ENCODE measurements at regions not wholly inside any gene's neighbourhood (a gene's known extent, or its start where the extent isn't known, plus 50 kb on each side); places are given as distances from the start of the nearest gene placed in this dataset.

- no peak overlapping the region for H3K27ac Mint-ChIP-seq
- peaks cover 0 to 14% (median 1%) of the 10 kb centered on the region in 9 donors for H3K9me3 Mint-ChIP-seq
- POLR2A ChIA-PET = no interaction called here
- ATAC-seq (no peak), DNase-seq (no peak)
- H3K27me3 Mint-ChIP-seq = no peaks in the 10 kb centered on the region
- no peaks in the 10 kb centered on the region for H3K36me3 Mint-ChIP-seq
- no peak overlapping the region for H3K4me3 Mint-ChIP-seq
- H3K4me1 Mint-ChIP-seq = no peaks in the 10 kb centered on the region
Observed at GRCh38 chr3:104646196-104646595, 720.5 kb upstream of the ALCAM start.

DNA sequence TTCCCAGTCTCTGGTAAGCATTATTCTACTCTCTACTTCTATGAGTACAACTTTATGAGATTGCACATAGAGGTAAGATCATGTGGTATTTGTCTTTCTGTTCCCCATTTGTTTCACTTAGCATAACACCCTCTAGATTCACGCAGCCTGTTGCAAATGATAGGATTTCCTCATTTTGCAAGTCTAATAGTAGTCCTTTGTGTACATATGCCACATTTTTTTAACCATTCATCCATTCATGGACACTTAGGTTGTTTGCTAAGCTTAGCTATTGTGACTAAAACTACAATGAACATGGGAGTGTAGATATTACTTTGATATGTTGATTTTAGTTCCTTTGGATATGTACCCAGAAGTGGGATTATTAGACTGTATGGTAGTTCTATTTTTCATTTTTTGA, 717.9 kb upstream of the ALCAM start:
- Mint-ChIP-seq H3K27ac (no peak overlapping the region), H3K27me3 (no peaks in the 10 kb centered on the region), H3K36me3 (no peaks in the 10 kb centered on the region), H3K4me1 (no peaks in the 10 kb centered on the region), H3K4me3 (no peak overlapping the region), H3K9me3 (peaks cover 0 to 40% (median 5%) of the 10 kb centered on the region in 9 donors)
- DNase-seq (no peak), ATAC-seq (no peak)
- POLR2A ChIA-PET = no interaction called here

- Mint-ChIP-seq H3K27me3 (peaks cover 0 to 1% (median 0%) of the 10 kb centered on the region in 5 donors), H3K27ac (no peak overlapping the region), H3K9me3 (peaks cover 0 to 6% (median 0%) of the 10 kb centered on the region in 9 donors), H3K4me3 (no peak overlapping the region), H3K4me1 (no peaks in the 10 kb centered on the region), H3K36me3 (no peaks in the 10 kb centered on the region)
- DNase-seq (no peak), ATAC-seq (no peak)
- POLR2A ChIA-PET = no interaction called here
Observed at GRCh38 chr3:104669083-104669482, 697.6 kb upstream of the ALCAM start.

GRCh38 chr3:104672331-104672730, 694.4 kb upstream of the ALCAM start:
- Mint-ChIP-seq H3K4me1 (no peaks in the 10 kb centered on the region), H3K27me3 (peaks cover 0 to 1% (median 0%) of the 10 kb centered on the region in 5 donors), H3K27ac (no peak overlapping the region), H3K4me3 (no peak overlapping the region), H3K9me3 (no peaks in the 10 kb centered on the region), H3K36me3 (no peaks in the 10 kb centered on the region)
- DNase-seq (no peak), ATAC-seq (no peak)
- POLR2A ChIA-PET = no interaction called here

- DNase-seq (no peak), ATAC-seq (no peak)
- POLR2A ChIA-PET = no interaction called here
- Mint-ChIP-seq H3K4me3 (no peak overlapping the region), H3K27ac (no peak overlapping the region), H3K27me3 (peaks cover 0 to 6% (median 0%) of the 10 kb centered on the region in 5 donors), H3K4me1 (no peaks in the 10 kb centered on the region), H3K36me3 (peaks cover 0 to 2% (median 0%) of the 10 kb centered on the region in 3 donors), H3K9me3 (peaks cover 0 to 4% (median 0%) of the 10 kb centered on the region in 9 donors)
Observed at GRCh38 chr3:104673981-104674380, 692.7 kb upstream of the ALCAM start.

- H3K36me3 Mint-ChIP-seq = peaks cover 0 to 2% (median 0%) of the 10 kb centered on the region in 3 donors
- DNase-seq (no peak), ATAC-seq (no peak)
- POLR2A ChIA-PET = no interaction called here
- peaks cover 0 to 6% (median 0%) of the 10 kb centered on the region in 5 donors for H3K27me3 Mint-ChIP-seq
- H3K27ac Mint-ChIP-seq = no peak overlapping the region
- H3K9me3 Mint-ChIP-seq = peaks cover 0 to 8% (median 0%) of the 10 kb centered on the region in 9 donors
- H3K4me1 Mint-ChIP-seq = no peaks in the 10 kb centered on the region
- no peak overlapping the region for H3K4me3 Mint-ChIP-seq
Observed at GRCh38 chr3:104676241-104676640, 690.5 kb upstream of the ALCAM start.

- peaks cover 0 to 6% (median 0%) of the 10 kb centered on the region in 5 donors for H3K27me3 Mint-ChIP-seq
- peaks cover 0 to 2% (median 0%) of the 10 kb centered on the region in 3 donors for H3K36me3 Mint-ChIP-seq
- no peak overlapping the region for H3K4me3 Mint-ChIP-seq
- no peaks in the 10 kb centered on the region for H3K4me1 Mint-ChIP-seq
- H3K9me3 Mint-ChIP-seq = peaks cover 0 to 8% (median 2%) of the 10 kb centered on the region in 9 donors
- POLR2A ChIA-PET = no interaction called here
- no peak for ATAC-seq
- no peak overlapping the region for H3K27ac Mint-ChIP-seq
- DNase-seq = no peak
Observed at GRCh38 chr3:104677932-104678331, 688.8 kb upstream of the ALCAM start.

DNA sequence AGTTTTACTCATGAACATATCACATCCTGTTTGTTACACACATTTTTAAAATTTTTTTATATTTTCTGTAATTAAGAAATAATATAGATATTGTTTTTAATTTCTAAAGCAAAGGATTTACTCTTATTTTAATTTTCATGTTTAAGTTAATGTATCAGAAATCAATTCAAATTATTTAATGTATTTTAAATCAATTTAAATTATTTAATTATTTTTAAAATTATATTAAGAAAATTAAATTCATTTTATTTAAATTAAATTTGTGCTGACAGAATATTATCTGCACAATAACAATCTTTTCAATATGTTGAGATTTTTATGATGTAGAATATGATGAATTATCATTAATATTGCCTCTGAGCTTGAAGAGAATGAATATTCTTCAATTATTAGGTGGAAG, 681.2 kb upstream of the ALCAM start:
- POLR2A ChIA-PET = no interaction called here
- H3K36me3 Mint-ChIP-seq = no peaks in the 10 kb centered on the region
- H3K27ac Mint-ChIP-seq = no peak overlapping the region
- no peak for ATAC-seq
- H3K4me1 Mint-ChIP-seq = no peaks in the 10 kb centered on the region
- no peak overlapping the region for H3K4me3 Mint-ChIP-seq
- peaks cover 0 to 13% (median 10%) of the 10 kb centered on the region in 9 donors for H3K9me3 Mint-ChIP-seq
- H3K27me3 Mint-ChIP-seq = no peaks in the 10 kb centered on the region
- no peak for DNase-seq

DNA sequence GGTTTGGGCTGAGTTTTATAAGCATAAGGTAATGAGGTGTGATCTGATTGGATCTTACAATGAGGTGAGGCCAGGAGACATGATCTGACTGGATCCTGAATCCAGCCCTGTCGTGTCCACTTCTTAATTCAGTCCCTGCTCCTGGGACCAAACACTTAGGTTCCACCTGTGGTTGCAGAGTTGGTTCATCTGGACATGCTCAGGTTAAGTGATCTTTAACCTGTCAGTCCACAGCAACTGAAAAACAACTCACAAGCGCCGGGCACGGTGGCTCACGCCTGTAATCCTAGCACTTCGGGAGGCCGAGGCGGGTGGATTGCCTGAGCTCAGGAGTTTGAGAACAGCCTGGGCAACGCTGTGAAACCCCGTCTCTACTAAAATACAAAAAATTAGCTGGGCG, 679.3 kb upstream of the ALCAM start:
- Mint-ChIP-seq H3K9me3 (peaks cover 0 to 15% (median 8%) of the 10 kb centered on the region in 9 donors), H3K4me1 (no peaks in the 10 kb centered on the region), H3K27ac (no peak overlapping the region), H3K36me3 (no peaks in the 10 kb centered on the region), H3K27me3 (no peaks in the 10 kb centered on the region), H3K4me3 (no peak overlapping the region)
- POLR2A ChIA-PET = no interaction called here
- ATAC-seq (no peak), DNase-seq (no peak)

DNA sequence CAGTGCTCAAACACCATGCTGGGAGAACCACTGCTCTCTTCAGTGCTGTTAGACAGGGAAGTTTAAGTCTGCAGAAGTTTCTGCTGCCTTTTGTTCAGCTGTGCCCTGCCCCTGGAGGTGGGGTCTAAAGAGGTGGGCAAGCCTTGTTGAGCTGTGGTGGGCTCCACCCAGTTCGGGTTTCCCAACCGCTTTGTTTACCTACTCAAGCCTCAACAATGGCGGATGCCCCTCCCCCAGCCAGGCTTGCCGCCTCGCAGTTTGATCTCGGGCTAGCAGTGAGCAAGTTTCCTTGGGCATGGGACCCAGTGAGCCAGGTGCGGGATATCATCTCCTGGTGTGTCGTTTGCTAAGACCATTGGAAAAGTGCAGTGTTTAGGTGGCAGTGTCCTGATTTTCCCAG, 670.2 kb upstream of the ALCAM start:
- no peak for ATAC-seq
- POLR2A ChIA-PET = no interaction called here
- Mint-ChIP-seq H3K9me3 (peaks cover 0 to 22% (median 5%) of the 10 kb centered on the region in 9 donors), H3K4me3 (no peak overlapping the region), H3K4me1 (no peaks in the 10 kb centered on the region), H3K27me3 (peaks cover 0 to 5% (median 1%) of the 10 kb centered on the region in 5 donors), H3K27ac (no peak overlapping the region), H3K36me3 (no peaks in the 10 kb centered on the region)
- no peak for DNase-seq

DNA sequence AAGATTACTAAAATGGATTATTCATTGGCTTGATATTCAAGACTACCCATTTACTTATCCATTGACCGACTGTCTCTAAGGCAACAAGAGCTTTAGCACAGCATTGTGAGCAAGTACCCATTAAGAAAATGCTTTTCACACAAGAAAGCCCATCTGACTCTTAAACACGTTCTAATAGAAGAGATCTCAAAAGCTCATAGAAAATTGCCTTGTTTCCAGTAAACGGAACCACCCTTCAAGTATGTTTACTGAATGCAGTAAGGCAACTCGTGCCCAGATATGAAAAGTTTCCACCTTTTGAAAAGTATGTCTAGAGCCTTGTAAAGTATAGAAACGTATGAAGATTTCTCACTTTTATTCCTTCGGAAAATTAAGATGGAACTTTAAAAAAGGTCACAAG, 655.3 kb upstream of the ALCAM start:
- H3K27me3 Mint-ChIP-seq = no peaks in the 10 kb centered on the region
- H3K4me3 Mint-ChIP-seq = no peak overlapping the region
- H3K27ac Mint-ChIP-seq = no peak overlapping the region
- H3K4me1 Mint-ChIP-seq = no peaks in the 10 kb centered on the region
- no peaks in the 10 kb centered on the region for H3K36me3 Mint-ChIP-seq
- ATAC-seq (no peak), DNase-seq (no peak)
- POLR2A ChIA-PET = no interaction called here
- no peaks in the 10 kb centered on the region for H3K9me3 Mint-ChIP-seq

DNA sequence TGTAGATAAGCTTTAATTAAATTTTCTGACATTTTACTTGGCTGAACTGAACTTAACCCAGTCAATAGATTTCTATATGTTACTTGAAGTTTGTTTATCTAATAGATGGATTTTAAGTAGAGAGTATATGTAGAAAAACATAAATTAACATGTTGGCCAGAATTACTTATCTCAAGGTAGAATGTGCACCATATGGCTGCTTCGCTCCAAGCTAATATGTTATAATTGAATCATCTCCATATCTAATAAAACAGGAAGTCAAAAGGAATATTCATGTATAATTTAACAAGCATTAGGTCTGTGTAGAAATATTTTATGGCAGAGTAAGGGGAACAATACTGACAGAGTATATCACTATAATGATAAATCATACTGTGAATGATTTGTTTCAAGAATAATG, 650.7 kb upstream of the ALCAM start:
- no peak for DNase-seq
- Mint-ChIP-seq H3K9me3 (no peaks in the 10 kb centered on the region), H3K36me3 (no peaks in the 10 kb centered on the region), H3K27ac (no peak overlapping the region), H3K4me1 (peaks cover 0 to 2% (median 0%) of the 10 kb centered on the region in 4 donors), H3K27me3 (no peaks in the 10 kb centered on the region), H3K4me3 (no peak overlapping the region)
- POLR2A ChIA-PET = no interaction called here
- ATAC-seq = no peak

- Mint-ChIP-seq H3K4me3 (no peak overlapping the region), H3K9me3 (peaks cover 0 to 2% (median 0%) of the 10 kb centered on the region in 9 donors), H3K27me3 (peaks cover 0 to 3% (median 0%) of the 10 kb centered on the region in 5 donors), H3K36me3 (no peaks in the 10 kb centered on the region), H3K27ac (no peak overlapping the region), H3K4me1 (peaks cover 0 to 2% (median 0%) of the 10 kb centered on the region in 4 donors)
- ATAC-seq (no peak), DNase-seq (no peak)
- POLR2A ChIA-PET = no interaction called here
Observed at GRCh38 chr3:104717828-104718196, 648.9 kb upstream of the ALCAM start.

- Mint-ChIP-seq H3K9me3 (peaks cover 0 to 2% (median 0%) of the 10 kb centered on the region in 9 donors), H3K27me3 (peaks cover 0 to 3% (median 0%) of the 10 kb centered on the region in 5 donors), H3K4me3 (no peak overlapping the region), H3K4me1 (no peaks in the 10 kb centered on the region), H3K27ac (no peak overlapping the region), H3K36me3 (no peaks in the 10 kb centered on the region)
- POLR2A ChIA-PET = no interaction called here
- ATAC-seq = no peak
- DNase-seq = no peak
Observed at GRCh38 chr3:104723000-104723399, 643.7 kb upstream of the ALCAM start.
